Fibroblast of lung (primary cell): ENCODE measurements at regions not wholly inside any gene's neighbourhood (a gene's known extent, or its start where the extent isn't known, plus 50 kb on each side); places are given as distances from the start of the nearest gene placed in this dataset.
"Not testable (repeated sequence)": the region's sequence is repeated elsewhere in the genome, so short reads cannot be mapped to it uniquely, and the experiment has no call there.

Source experiments
- DNase-seq, 2 donors: peaks; one replicate each; pipeline versions ENCODE4 v3.0.0 to v3.0.0-alpha.2; 2010; ENCODE audit warnings: low read depth in 2 of 2
- H2AFZ ChIP-seq: 2 replicates; pipeline ENCODE4 v1.5.1; 2012; ENCODE audit warnings: low read length, control low read depth, inconsistent platforms
- H3K27ac ChIP-seq: 2 replicates; pipeline ENCODE4 v1.5.1; 2011; ENCODE audit warnings: low read length, control low read depth; ENCODE audit not compliant: insufficient read depth
- H3K27me3 ChIP-seq: 2 replicates; pipeline ENCODE4 v1.5.1; 2011; ENCODE audit warnings: mild to moderate bottlenecking, low read length; ENCODE audit not compliant: control insufficient read depth, insufficient read depth
- H3K36me3 ChIP-seq: 2 replicates; pipeline ENCODE4 v1.5.1; 2011; ENCODE audit warnings: low read length; ENCODE audit not compliant: control insufficient read depth, insufficient read depth
- H3K4me1 ChIP-seq: 2 replicates; pipeline ENCODE4 v1.5.1; 2011; ENCODE audit warnings: low read length; ENCODE audit not compliant: control insufficient read depth, insufficient read depth; ENCODE audit errors: extremely low read depth
- H3K4me2 ChIP-seq: 2 replicates; pipeline ENCODE4 v1.5.1; 2011; ENCODE audit warnings: low read length, control low read depth; ENCODE audit not compliant: insufficient read depth; ENCODE audit errors: extremely low read depth
- H3K4me3 ChIP-seq, 4 experiments: fragments of 200-600 bp in 1 of 4; sonication (generic) in 1 of 4; replicated peaks in 1 of 4; 2 replicates each; pipeline ENCODE4 v1.5.1; 2011 to 2016; ENCODE audit warnings: low read length in 4 of 4, low read depth in 3 of 4, mild to moderate bottlenecking in 3 of 4, control low read depth in 2 of 4, inconsistent platforms in 1 of 4, mixed read lengths in 1 of 4; ENCODE audit not compliant: insufficient read depth in 1 of 4; ENCODE audit errors: control extremely low read depth in 1 of 4
- H3K79me2 ChIP-seq: 2 replicates; pipeline ENCODE4 v1.5.1; 2012; ENCODE audit warnings: mild to moderate bottlenecking, low read length, inconsistent platforms; ENCODE audit not compliant: control insufficient read depth, insufficient read depth
- H3K9ac ChIP-seq: 2 replicates; pipeline ENCODE4 v1.5.1; 2011; ENCODE audit warnings: mild to moderate bottlenecking, low read length, control low read depth; ENCODE audit not compliant: insufficient read depth
- H3K9me3 ChIP-seq: 2 replicates; pipeline ENCODE4 v1.5.1; 2012; ENCODE audit warnings: low read depth, low read length; ENCODE audit not compliant: control insufficient read depth, insufficient read depth
- H4K20me1 ChIP-seq: 2 replicates; pipeline ENCODE4 v1.5.1; 2011; ENCODE audit warnings: low read length; ENCODE audit not compliant: control insufficient read depth, insufficient read depth; ENCODE audit errors: extremely low read depth
- EZH2 ChIP-seq: IDR thresholded peaks from 2 replicates; pipeline ENCODE4 v1.5.1; 2012; ENCODE audit warnings: low read length, control low read depth, mild to moderate bottlenecking; ENCODE audit errors: missing control alignments
- TF ChIP-seq, protein P1 (sequence below), 2 donors: IDR thresholded peaks in 1 of 2; conservative IDR thresholded peaks in 1 of 2; 1 replicate in 1 of 2; 2 replicates in 1 of 2; pipeline ENCODE4 v1.5.1; 2011 to 2012; ENCODE audit warnings: low read length in 2 of 2, control low read depth in 1 of 2, inconsistent platforms in 1 of 2, low read depth in 1 of 2, mild to moderate bottlenecking in 1 of 2

DNA sequence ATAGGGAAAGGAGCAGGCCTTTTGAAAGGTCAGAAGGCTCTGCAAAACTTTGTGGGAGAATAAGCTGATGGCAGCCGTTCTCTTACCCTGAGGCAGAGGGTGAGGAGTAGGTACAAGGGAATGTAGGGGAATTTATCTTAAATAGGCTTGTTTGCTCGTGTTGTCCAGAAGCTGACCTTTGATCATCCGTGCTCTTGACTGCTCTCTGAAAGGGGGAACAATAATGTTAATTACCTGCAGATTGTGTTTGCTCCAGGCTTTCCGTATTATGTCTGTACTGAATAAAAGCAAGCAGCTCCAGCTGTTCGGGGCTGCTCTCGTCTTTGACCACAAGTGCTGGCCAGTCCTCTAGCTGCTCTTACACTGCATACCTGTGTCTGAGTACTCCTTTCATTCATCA is 116.3 kb downstream of the ZNF429 start:
- H2AFZ ChIP-seq: no peak overlapping the region
- no peaks in the 10 kb centered on the region for H3K4me1 ChIP-seq
- no peak for DNase-seq
- H3K27ac ChIP-seq: no peak overlapping the region
- H4K20me1 ChIP-seq: no peaks in the 10 kb centered on the region
- H3K36me3 ChIP-seq: no peaks in the 10 kb centered on the region
- H3K27me3 ChIP-seq: no peaks in the 10 kb centered on the region
- TF ChIP-seq EZH2: no peak
- TF ChIP-seq, protein P1, sequence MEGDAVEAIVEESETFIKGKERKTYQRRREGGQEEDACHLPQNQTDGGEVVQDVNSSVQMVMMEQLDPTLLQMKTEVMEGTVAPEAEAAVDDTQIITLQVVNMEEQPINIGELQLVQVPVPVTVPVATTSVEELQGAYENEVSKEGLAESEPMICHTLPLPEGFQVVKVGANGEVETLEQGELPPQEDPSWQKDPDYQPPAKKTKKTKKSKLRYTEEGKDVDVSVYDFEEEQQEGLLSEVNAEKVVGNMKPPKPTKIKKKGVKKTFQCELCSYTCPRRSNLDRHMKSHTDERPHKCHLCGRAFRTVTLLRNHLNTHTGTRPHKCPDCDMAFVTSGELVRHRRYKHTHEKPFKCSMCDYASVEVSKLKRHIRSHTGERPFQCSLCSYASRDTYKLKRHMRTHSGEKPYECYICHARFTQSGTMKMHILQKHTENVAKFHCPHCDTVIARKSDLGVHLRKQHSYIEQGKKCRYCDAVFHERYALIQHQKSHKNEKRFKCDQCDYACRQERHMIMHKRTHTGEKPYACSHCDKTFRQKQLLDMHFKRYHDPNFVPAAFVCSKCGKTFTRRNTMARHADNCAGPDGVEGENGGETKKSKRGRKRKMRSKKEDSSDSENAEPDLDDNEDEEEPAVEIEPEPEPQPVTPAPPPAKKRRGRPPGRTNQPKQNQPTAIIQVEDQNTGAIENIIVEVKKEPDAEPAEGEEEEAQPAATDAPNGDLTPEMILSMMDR (conservative IDR thresholded peaks at IDR 0.05 in 1 of 2, IDR thresholded peaks at IDR 0.05 in 1 of 2; ENCODE audit: low read depth in 1 of 2, low read length in 2 of 2): no peak
- H3K4me2 ChIP-seq: no peak overlapping the region
- no peak overlapping the region for H3K4me3 ChIP-seq
- no peak overlapping the region for H3K9ac ChIP-seq
- H3K79me2 ChIP-seq: no peaks in the 10 kb centered on the region
- no peaks in the 10 kb centered on the region for H3K9me3 ChIP-seq

DNA sequence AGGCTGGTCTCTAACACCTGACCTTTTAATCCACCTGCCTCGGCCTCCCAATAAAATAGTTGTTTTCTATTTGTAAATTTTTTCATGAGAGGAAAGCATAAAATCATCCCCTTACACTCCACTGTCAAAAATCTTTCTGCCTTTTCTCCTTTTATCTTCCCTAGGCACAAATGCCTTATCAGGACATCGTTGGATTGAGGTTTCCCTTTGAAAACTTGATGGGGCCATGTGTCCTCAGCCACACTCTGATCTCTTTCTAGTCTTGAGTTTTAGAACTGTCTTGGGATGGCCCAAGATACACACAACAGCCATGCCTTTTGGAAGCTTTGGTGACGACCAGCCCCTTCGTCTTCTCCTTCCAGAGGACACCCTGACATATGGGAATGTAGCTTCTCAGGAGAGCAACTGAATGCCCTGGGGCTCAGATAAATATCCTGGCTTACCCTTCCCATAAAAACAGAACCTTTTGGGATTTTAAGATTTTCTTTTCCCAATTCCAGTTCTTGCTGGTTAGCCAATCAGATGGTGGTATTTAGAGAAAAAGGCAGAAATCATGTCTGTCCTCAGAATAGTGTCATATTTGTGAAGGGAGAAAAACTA is 112.4 kb downstream of the ZNF429 start:
- Histone ChIP-seq H3K36me3 (no peaks in the 10 kb centered on the region), H3K4me2 (no peak overlapping the region), H4K20me1 (no peaks in the 10 kb centered on the region), H3K4me1 (no peaks in the 10 kb centered on the region), H3K9ac (no peak overlapping the region), H3K9me3 (no peaks in the 10 kb centered on the region), H3K4me3 (no peak overlapping the region), H3K27ac (no peak overlapping the region), H2AFZ (no peak overlapping the region), H3K79me2 (no peaks in the 10 kb centered on the region), H3K27me3 (no peaks in the 10 kb centered on the region)
- TF ChIP-seq EZH2: no peak
- TF ChIP-seq, protein P1 (conservative IDR thresholded peaks at IDR 0.05 in 1 of 2, IDR thresholded peaks at IDR 0.05 in 1 of 2; ENCODE audit: low read depth in 1 of 2, low read length in 2 of 2): no peak
- no peak for DNase-seq

DNA sequence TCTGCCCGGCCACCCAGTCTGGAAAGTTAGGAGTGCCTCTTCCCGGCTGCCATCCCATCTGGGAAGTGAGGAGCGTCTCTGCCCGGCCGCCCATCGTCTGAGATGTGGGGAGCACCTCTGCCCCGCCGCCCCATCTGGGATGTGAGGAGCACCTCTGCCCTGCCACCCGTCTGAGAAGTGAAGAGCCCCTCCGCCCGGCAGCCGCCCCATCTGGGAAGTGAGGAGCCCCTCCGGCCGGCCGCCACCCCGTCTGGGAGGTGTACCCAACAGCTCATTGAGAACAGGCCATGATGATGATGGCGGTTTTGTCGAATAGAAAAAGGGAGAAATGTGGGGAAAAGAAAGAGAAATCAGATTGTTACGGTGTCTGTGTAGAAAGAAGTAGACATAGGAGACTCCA is 109.4 kb downstream of the ZNF429 start:
- not testable (repeated sequence) for H3K4me2 ChIP-seq, H3K9me3 ChIP-seq, H2AFZ ChIP-seq, H3K4me3 ChIP-seq, H3K4me1 ChIP-seq, H3K27me3 ChIP-seq, H4K20me1 ChIP-seq, H3K9ac ChIP-seq, H3K79me2 ChIP-seq, H3K36me3 ChIP-seq, DNase-seq, H3K27ac ChIP-seq

DNA sequence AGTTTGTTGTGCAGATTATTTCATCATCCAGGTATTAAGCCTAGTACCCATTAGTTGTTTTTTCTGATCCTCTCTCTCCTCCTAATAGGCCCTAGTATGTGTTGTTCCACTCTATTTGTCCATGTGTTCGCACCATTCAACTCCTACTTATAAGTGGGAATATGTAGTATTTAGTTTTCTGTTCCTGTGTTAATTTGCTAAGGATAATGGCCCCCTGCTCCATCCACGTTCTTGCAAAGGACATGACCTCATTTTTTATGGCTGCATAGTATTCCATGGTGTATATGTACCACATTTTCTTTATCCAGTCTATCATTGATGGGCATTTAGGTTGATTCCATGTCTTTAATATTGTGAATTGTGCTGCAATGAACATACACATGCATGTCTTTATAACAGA is 107.8 kb downstream of the ZNF429 start:
- H3K27me3 ChIP-seq, DNase-seq, H3K36me3 ChIP-seq, H3K4me2 ChIP-seq, H3K79me2 ChIP-seq, H3K9ac ChIP-seq, H3K4me1 ChIP-seq, H3K27ac ChIP-seq, H2AFZ ChIP-seq, H4K20me1 ChIP-seq, H3K9me3 ChIP-seq, H3K4me3 ChIP-seq: not testable (repeated sequence)
